Type B pancreatic cell (in vitro differentiated cells): ENCODE measurements at regions not wholly inside any gene's neighbourhood (a gene's known extent, or its start where the extent isn't known, plus 50 kb on each side); places are given as distances from the start of the nearest gene placed in this dataset.
"Not testable (repeated sequence)": the region's sequence is repeated elsewhere in the genome, so short reads cannot be mapped to it uniquely, and the experiment has no call there.

Experiments
- DNase-seq: peaks from one replicate; pipeline ENCODE4 v3.0.0; 2021; ENCODE audit warnings: mixed read lengths; ENCODE audit not compliant: unreplicated experiment; ENCODE audit errors: extremely low spot score
- H3K27ac Mint-ChIP-seq: 2 replicates; pipeline ENCODE4 v1.8.0; 2021; ENCODE audit warnings: mild to moderate bottlenecking, mixed read lengths
- H3K27me3 Mint-ChIP-seq: 2 replicates; pipeline ENCODE4 v1.8.0; 2021; ENCODE audit warnings: mixed read lengths
- H3K36me3 Mint-ChIP-seq: 2 replicates; pipeline ENCODE4 v1.8.0; 2021; ENCODE audit warnings: mixed read lengths
- H3K4me1 Mint-ChIP-seq: one replicate; pipeline ENCODE4 v1.8.0; 2021; ENCODE audit warnings: mixed read lengths; ENCODE audit not compliant: unreplicated experiment
- H3K4me3 Mint-ChIP-seq: 2 replicates; pipeline ENCODE4 v1.8.0; 2021; ENCODE audit warnings: mild to moderate bottlenecking, mixed read lengths
- H3K9me3 Mint-ChIP-seq: 2 replicates; pipeline ENCODE4 v1.8.0; 2021; ENCODE audit warnings: mixed read lengths
- CTCF ChIP-seq: fragments of 200-600 bp; sonication (generic); conservative IDR thresholded peaks from 2 replicates; pipeline ENCODE4 v1.5.0; 2021; ENCODE audit warnings: antibody characterized with exemption, mild to moderate bottlenecking

DNA sequence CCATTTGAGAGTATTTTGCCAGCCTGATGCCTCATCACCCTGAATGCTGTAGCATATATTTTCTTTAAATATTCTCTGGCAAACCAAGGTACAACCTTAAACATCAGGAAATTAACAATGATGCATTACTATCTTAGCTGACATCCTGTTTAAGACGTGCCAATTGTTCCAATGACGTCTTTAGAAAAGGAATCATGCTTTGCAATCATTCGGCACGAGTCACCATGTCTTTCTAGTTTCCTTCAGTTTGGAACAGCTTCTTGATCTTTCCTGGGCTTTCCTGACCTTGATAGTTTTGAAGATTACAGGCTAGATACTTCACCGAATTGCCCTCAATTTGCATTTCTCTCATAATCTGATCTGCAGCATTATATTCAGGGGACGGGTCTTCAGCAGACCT is 88.2 kb upstream of the GLI2 start:
- Mint-ChIP-seq H3K4me3 (no peak overlapping the region), H3K9me3 (peaks cover 4% of the 10 kb centered on the region), H3K4me1 (no peaks in the 10 kb centered on the region), H3K27me3 (no peaks in the 10 kb centered on the region), H3K36me3 (peaks cover 4% of the 10 kb centered on the region), H3K27ac (no peak overlapping the region)
- no peak for TF ChIP-seq CTCF
- DNase-seq: peak; percentile 2

DNA sequence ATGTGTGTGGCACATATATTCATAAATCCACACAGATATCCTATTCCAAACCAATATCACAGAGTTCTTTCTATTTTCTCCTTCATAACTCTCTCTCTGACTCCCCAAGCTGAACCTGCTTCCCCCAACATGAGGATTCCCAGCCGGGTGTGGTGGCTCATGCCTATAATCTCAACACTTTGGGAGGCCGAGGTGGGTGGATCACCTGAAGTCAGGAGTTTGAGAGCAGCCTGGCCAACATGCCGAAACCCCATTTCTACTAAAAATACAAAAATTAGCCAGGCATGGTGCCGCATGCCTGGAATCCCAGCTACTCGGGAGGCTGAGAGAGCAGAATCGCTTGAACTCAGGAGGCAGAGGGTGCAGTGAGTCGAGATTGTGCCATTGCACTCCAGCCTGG is 86.3 kb upstream of the GLI2 start:
- peak; percentile 25 for DNase-seq
- H3K4me1 Mint-ChIP-seq, H3K9me3 Mint-ChIP-seq: not testable (repeated sequence)

GRCh38 chr2:120650022-120650644 is 85.5 kb upstream of the GLI2 start:
- no peak for TF ChIP-seq CTCF
- H3K9me3 Mint-ChIP-seq: peaks cover 4% of the 10 kb centered on the region
- H3K36me3 Mint-ChIP-seq: peaks cover 4% of the 10 kb centered on the region
- H3K27ac Mint-ChIP-seq: no peak overlapping the region
- no peak for DNase-seq
- no peaks in the 10 kb centered on the region for H3K4me1 Mint-ChIP-seq
- no peak overlapping the region for H3K4me3 Mint-ChIP-seq
- peaks cover 9% of the 10 kb centered on the region for H3K27me3 Mint-ChIP-seq

More for the DNA sequence above, 86.3 kb upstream of the GLI2 start:
- not testable (repeated sequence) for H3K27me3 Mint-ChIP-seq, H3K36me3 Mint-ChIP-seq, H3K27ac Mint-ChIP-seq, H3K4me3 Mint-ChIP-seq

DNA sequence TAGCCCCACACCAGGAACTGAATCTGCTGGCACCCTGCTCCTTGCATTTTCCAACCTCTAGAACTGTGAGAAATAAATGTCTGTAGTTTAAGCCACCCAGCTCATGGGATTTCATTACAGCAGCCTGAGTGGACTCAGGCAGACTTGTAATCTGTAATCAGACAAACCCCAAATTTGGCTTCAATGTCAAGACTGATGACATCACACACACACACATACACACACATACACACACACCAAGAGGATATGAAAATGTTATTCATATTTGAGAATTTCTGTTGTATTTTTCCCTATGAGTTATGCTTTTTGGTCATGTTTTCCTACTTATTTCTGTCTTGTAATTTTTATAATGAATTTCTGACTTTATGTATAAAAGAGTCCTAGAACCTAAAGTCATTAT is 83.8 kb upstream of the GLI2 start:
- no peak for DNase-seq
- TF ChIP-seq CTCF: no peak
- Mint-ChIP-seq H3K27ac (no peak overlapping the region), H3K9me3 (peaks cover 4% of the 10 kb centered on the region), H3K36me3 (peaks cover 4% of the 10 kb centered on the region), H3K27me3 (peaks cover 10% of the 10 kb centered on the region), H3K4me1 (peaks cover 12% of the 10 kb centered on the region), H3K4me3 (no peak overlapping the region)

GRCh38 chr2:120653046-120653445 is 82.6 kb upstream of the GLI2 start:
- TF ChIP-seq CTCF: no peak
- DNase-seq: no peak
- H3K4me3 Mint-ChIP-seq: no peak overlapping the region
- H3K36me3 Mint-ChIP-seq: peaks cover 4% of the 10 kb centered on the region
- no peaks in the 10 kb centered on the region for H3K9me3 Mint-ChIP-seq
- peaks cover 18% of the 10 kb centered on the region for H3K4me1 Mint-ChIP-seq
- no peak overlapping the region for H3K27ac Mint-ChIP-seq
- H3K27me3 Mint-ChIP-seq: peaks cover 10% of the 10 kb centered on the region

- H3K4me3 Mint-ChIP-seq: no peak overlapping the region
- H3K4me1 Mint-ChIP-seq: peaks cover 22% of the 10 kb centered on the region
- TF ChIP-seq CTCF: no peak
- H3K36me3 Mint-ChIP-seq: peaks cover 4% of the 10 kb centered on the region
- peaks cover 10% of the 10 kb centered on the region for H3K27me3 Mint-ChIP-seq
- H3K27ac Mint-ChIP-seq: no peak overlapping the region
- DNase-seq: peak; percentile 55
- H3K9me3 Mint-ChIP-seq: no peaks in the 10 kb centered on the region
Observed at GRCh38 chr2:120653871-120654270, 81.8 kb upstream of the GLI2 start.
